HG03432 (cell line): ENCODE measurements at regions not wholly inside any gene's neighbourhood (a gene's known extent, or its start where the extent isn't known, plus 50 kb on each side); places are given as distances from the start of the nearest gene placed in this dataset.

ENCODE experiments used
- ATAC-seq: cut with Tn5 transposase; IDR thresholded peaks from one replicate; pipeline ENCODE4 v1.9.1; 2021; ENCODE audit warnings: mild to moderate bottlenecking, moderate library complexity; ENCODE audit not compliant: unreplicated experiment

DNA sequence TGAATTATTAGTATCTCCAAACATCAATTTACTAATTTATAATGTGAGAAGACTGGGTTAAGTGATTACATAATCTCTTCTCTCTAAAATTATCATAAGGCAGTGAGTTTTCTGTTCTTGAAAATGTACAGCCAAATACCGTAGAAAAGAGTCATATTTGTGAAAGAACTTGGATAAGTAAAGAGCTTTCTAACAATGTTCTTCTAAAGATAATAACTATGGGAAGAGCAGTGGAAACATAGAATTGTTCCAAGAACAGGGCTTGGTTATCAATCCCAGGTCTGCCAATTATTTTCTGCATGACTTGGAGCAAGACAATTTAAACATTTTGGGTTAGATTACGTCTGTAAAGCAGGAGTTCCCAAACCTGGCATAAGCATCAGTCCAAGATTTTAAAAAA lies 198.1 kb upstream of the SGK1 start:
- no peak for ATAC-seq

- no peak for ATAC-seq
Observed at GRCh38 chr6:134512981-134513391, 195.1 kb upstream of the SGK1 start.

GRCh38 chr6:134511984-134512683 lies 194.2 kb upstream of the SGK1 start:
- no peak for ATAC-seq

- ATAC-seq, result no peak
Observed at GRCh38 chr6:134510920-134511319, 193.0 kb upstream of the SGK1 start.

DNA sequence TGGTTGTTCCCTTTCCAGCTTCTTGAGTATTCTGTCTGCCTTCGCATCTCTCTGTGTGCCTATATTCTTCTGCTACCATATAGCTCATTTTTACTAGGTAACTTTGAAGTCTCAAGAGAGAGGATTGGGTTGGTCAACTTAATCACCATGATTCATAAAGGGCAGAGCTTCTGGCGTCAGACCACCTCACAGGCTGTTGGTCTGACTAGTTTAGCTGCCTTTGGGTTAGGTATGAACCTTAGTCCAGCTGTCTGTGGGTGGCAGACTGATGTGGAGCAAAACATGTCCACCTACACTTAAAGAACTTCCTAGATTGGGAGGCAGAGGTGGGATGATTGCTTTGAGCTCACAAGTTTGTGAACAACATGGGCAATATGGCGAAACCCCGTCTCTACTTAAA lies 192.2 kb upstream of the SGK1 start:
- no peak for ATAC-seq

DNA sequence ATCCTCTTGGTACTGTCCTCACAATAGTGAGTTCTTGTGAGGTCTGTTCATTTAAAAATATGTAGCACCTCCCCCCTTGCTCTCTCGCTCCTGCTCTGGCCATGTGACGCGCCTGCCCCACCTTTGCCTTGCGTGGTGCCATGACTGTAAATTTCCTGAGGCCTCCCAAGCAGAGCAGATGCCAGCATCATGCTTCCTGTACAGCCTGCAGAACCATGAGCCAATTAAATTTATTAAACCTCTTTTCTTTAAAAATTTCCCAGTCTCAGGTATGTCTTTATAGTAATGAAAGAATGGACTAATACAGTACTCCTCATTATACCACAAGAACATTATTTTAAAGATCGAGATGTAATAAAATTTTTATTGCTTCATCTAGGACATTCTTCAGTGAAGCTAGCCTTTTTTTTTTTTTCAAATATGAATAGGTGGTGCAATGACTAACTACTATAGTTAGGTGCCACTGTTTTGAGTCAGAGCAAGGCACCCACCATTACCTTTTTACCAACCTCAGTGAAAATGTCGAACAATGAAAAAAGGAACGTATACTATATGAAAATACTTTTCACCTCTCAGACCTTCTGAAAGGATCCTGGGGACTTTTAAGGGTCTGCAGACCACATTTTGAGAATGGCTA lies 191.1 kb upstream of the SGK1 start:
- ATAC-seq, result no peak

DNA sequence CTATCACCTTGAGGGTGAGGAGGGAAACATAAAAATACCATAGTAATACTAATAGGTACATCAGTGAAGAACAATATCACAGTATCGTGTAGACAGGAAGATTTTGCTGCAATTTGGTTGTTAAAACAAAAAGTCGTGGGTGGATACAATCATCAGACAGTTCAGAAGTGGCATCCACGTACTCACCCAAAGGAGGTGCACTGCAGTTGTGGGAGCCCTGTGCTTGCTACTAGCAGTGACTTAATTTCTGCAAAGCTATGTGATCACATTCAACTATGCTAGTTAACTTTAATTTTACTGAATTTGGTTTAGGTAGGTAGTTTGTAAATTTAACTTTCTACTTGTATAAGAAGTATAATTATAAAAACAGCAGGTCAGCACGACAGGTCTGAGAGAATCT lies 188.2 kb upstream of the SGK1 start:
- ATAC-seq, result no peak

GRCh38 chr6:134503585-134504281 lies 185.8 kb upstream of the SGK1 start:
- no peak for ATAC-seq

DNA sequence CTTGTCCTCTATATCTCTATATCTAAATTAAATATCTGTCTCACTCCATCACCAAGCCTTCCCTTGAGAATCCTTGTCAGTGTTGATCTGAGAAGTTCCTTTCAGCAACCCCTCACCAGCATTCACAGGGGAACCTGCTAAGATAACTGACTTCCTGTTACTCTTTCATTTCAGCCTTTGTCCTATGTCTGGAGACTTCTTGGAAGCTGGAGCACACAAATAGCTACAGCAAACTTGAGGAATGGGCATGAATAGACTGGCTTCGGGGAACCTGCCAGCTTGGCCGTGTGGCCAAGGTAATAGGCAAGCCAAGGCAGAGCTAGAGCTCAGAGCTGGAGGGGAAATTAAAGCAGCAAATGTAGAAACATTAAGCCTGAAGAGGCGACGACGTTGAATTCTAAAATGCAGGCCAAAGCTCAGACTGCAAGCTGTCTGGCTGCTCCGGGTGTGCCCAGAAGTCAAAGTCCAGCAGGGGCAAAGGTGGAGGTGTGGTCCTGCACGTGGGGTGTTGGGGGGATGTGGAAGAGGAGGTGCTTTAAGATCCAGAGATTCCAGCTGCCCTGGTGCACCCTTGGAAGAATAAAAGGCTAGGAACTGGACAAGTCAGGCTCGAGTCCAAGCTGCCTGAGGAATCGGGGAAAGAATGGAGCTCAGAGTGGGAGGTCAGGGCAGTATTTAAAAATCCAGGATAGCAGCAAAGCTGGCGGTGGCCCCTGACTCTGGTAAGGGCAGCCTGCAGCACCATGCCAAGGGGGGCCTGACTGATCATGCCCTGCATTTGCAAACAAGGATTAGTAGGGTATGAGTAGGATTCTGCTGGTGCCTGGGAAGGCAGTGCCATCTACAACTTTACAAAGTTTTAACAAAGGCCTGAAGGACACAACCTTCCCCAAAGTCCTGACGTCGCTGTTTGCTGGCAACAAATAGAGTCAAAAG lies 185.0 kb upstream of the SGK1 start:
- ATAC-seq, result no peak

DNA sequence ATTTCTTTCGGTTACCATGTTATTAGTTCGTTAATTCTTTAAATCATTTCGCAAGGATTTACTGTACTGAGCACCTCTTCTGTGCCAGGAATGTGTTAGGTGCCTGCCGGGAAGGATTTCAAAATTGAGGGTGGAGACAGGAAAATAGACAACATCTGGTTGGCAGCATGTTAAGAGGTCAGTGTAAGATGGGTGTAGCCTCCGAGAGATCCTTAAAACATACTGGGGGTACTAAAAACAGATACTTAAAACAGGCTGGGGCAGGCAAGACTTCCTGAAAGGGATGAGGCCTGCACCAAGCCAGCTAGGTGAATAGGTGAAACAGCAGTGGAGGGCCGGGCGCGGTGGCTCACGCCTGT lies 178.0 kb upstream of the SGK1 start:
- ATAC-seq, result no peak

DNA sequence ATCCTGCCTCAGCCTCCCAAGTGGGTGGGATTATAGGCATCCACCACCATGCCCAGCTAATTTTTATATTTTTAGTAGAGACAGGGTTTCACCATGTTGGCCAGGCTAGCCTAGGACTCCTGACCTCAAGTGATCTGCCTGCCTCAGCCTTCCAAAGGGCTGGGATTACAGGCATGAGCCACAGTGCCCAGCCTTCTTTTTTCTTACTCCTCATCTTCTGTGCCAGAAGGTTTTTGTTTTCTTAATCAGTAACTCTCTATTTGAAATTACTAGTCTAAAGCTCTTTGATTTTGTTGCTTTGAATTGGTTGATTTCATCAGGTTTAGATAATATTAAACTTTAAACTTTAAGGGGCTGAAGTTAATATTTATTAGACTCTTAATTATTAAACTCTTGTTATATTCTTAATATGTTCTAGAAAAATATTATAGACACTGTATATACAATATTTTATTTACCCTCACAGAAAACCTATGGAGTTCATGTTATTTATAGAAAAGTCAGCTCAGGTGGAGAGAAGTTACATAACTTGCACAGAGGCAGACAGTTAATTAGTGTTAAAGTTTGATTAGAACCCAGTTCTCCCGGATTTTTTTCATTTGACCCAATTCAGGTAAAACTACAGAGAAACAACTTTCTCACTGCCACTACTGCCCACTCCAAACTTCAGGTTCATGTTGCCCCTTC lies 177.4 kb upstream of the SGK1 start:
- no peak for ATAC-seq

DNA sequence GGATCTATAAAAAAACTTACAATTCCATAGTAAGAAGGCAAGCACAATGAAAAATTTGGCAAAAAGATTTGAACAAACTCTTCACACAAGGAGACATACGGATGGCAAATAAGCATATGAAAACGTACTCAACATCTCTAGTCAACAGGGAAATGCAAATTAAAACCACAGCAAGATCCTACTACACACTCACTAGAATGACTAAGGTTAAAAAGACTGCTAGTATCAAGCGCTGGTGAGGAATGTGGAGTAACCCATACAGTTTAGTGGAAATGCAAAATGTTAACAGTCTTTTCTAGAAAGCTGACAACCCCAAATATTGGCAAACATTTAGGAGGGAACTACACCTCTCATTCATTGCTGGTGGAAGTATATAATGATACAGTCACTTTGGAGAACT lies 175.9 kb upstream of the SGK1 start:
- no peak for ATAC-seq

GRCh38 chr6:134491477-134491876 lies 173.6 kb upstream of the SGK1 start:
- no peak for ATAC-seq

DNA sequence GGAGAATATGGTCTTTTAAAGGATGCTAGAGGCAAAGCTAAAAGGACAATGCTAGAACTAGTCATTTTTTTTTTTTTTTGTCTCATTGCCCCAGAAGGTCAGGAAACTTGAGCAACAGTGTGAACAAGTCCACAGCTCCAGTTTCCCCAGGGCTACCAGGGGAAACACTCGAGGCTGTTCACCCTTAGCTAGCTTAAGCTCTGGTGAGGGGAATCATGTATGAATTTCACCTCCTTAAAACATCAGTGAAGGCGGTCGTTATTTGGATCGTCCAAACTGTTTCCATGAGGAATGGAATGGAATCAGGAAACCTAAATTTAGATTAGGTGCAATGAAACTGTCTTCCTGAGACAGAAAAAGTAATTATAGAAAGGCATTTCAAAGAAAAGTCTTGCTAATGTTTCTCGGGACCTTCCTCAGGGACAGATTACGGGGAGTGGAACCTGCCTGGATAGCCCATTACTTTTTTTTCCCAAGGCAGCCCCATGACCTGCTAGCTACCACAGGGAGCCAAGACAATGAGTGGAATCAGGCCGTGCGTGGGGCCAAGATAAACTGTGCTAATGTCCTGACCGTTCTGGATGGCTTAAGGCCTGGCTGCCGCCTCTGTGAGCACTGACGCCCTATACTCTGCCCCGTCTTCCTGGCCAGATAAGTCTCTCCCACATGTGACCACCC lies 164.8 kb upstream of the SGK1 start:
- no peak for ATAC-seq

DNA sequence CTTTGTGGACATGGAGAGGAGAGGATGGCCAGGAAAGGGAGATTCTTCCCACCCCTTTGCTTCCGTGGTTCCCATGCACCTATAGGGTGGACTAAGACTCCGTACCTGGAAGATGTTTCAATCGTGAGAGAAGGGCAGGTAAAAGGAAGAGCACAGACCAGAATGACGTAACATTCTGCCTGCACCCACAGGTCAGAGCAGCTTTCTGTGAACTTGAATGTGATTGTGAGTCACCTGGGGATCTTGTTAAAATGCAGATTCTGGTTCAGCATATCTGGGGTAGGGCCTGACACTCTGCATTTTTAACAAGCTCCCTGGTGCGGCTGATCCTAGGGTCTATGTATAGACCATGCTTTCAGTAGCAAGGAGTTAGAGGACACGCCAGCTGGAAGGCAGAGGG lies 164.1 kb upstream of the SGK1 start:
- no peak for ATAC-seq

DNA sequence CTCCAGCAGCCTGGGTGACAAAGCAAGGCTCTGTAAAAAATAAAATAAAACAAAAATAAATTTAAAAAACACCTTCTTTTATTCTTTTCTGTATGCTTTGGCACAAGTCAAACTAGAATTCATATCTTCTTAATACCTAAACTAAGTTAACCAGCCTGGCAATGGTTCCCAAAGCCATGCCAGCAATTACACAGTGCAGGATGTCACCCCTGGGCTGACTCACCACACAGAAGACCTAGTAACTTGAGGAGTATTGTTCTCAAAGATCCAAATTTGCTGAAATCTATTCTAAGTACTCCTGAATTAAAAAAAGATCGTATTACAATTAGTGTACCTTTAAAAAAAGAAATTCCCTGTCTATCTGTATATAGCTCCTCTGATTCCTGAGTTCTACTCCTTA lies 162.7 kb upstream of the SGK1 start:
- ATAC-seq, result no peak

GRCh38 chr6:134478764-134479399 lies 161.0 kb upstream of the SGK1 start:
- no peak for ATAC-seq

DNA sequence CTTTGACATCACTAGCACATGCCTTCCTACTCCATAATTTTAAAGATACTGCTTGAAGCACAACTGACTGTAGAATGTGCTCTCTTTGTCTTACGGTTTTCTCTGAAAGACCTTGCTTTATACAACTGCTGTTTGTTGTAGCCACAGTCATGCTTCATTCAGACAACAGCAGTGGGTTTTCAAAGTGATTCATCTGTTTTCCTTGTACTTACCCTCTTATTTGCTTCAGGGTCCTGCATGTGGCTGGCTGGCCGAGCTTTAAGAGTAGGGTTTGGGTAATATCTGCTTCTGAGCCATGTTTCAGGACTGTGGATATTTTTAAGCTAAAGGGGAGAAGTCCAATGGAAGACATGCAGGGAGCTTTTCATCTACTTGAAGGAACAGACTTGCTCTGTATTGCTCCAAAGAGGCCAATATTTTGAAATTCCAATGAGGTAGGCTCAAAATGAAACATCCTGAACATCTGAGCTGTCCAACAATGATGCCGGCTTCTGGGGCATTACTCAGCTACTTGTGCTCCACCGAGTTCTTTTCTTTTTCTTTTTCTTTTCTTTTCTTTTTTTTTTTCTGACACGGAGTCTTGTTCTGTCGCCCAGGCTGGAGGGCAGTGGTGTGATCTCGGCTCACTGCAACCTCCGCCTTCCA lies 160.2 kb upstream of the SGK1 start:
- no peak for ATAC-seq

DNA sequence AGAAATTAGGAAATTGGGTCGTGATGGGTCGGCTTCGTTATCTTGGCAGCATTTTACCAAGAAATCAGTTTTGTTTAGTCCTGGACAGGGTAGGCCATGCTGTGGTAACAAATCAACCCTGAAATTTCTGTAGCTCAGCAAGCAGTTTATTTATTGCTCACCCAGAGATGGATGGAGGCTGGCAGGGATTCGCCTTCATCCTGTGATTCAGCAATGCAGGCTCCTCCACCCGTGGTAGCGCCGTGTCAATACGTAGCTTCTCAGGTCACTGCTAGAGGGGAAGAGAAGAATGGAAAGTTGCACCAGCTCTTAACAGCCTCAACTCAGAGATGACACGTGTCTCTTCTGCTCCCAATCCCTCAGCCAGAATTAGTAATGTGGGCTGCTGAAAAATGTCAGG lies 157.0 kb upstream of the SGK1 start:
- ATAC-seq, result no peak
